ENCODE measurements at regions not wholly inside any gene's neighbourhood (a gene's known extent, or its start where the extent isn't known, plus 50 kb on each side); places are given as distances from the start of the nearest gene placed in this dataset.

DNA sequence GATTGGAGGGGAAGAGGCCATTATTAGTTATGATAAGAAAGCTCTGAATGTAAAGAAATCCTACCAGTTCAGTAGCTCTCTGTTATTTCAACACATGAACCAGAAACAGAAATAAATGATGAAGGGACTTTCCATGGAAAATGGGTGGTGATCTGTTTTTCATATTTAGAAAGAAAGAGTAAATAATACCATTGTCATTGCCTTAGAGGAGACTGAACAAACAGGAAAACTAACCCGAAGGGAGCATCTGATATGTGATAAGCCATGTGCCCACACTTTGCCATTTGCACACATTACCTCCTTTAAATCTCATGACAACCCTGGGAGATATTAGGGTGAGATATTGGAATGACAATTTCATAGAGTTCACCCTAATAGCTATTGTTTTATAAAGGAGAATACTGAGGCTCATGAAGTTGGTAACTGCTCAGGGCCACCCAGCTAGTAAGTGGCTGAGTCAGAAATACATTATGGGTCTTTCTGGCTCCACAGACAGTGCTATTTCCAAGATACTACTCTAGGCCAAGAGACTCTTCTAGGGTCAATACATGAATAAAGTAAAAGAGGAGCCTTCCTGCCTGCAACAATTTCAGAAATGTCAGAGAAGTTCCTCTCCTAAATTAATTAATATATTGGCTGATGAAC, 111.0 kb upstream of the SLIT3 start:
- H3K9me3 Mint-ChIP-seq (ENCODE audit: unreplicated experiment): peaks cover 5% of the 10 kb centered on the region
- no peaks in the 10 kb centered on the region for H3K27me3 Mint-ChIP-seq (ENCODE audit: unreplicated experiment)
- no peak overlapping the region for H3K4me3 Mint-ChIP-seq (ENCODE audit: unreplicated experiment)
- H3K27ac Mint-ChIP-seq (ENCODE audit: unreplicated experiment): no peak overlapping the region
- H3K4me1 Mint-ChIP-seq (ENCODE audit: low read depth, unreplicated experiment): peaks cover 23% of the 10 kb centered on the region
- DNase-seq: no peak
- no peaks in the 10 kb centered on the region for H3K36me3 Mint-ChIP-seq (ENCODE audit: unreplicated experiment)
- TF ChIP-seq, protein P1, sequence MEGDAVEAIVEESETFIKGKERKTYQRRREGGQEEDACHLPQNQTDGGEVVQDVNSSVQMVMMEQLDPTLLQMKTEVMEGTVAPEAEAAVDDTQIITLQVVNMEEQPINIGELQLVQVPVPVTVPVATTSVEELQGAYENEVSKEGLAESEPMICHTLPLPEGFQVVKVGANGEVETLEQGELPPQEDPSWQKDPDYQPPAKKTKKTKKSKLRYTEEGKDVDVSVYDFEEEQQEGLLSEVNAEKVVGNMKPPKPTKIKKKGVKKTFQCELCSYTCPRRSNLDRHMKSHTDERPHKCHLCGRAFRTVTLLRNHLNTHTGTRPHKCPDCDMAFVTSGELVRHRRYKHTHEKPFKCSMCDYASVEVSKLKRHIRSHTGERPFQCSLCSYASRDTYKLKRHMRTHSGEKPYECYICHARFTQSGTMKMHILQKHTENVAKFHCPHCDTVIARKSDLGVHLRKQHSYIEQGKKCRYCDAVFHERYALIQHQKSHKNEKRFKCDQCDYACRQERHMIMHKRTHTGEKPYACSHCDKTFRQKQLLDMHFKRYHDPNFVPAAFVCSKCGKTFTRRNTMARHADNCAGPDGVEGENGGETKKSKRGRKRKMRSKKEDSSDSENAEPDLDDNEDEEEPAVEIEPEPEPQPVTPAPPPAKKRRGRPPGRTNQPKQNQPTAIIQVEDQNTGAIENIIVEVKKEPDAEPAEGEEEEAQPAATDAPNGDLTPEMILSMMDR (IDR thresholded peaks at IDR 0.05; ENCODE audit: partially characterized antibody, unreplicated experiment): no peak

DNA sequence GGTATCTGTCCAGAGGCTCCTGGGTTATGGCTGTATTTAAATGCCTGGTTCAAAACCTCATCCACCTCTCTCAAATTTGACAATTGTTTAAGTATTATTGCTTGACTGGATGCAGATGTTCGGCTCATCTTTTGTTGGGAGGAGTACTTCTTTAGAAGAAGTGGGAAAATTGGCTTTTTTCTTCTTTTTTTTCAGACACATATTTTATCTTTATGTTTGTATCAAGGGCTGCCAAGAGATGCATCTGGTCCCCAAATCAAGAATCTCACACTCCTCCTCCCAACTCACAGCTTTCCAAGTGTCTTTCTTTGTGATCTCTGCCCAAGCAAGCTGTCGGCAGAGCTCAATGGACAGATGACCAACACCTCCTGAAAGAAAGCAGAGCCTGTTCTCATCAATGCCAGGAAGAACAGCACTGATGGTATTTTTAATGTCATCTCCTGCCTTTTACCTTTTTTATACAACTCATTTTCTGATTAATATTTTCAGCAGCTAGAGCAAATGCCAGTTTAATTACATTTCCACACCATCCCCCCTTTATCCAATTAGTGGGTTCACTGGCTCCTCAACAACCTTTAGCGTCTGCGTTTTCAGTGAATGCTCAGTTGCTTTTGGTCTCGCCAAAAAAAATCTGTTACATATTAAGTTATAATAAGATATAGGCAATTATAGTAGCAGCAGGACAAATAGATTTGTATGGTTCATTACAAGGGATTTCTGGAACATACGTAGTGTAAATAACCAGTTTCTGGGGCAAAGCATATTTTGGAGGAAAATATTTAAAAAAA, 110.3 kb upstream of the SLIT3 start:
- Mint-ChIP-seq H3K4me3 (ENCODE audit: unreplicated experiment) (no peak overlapping the region), H3K4me1 (ENCODE audit: low read depth, unreplicated experiment) (peaks cover 16% of the 10 kb centered on the region), H3K9me3 (ENCODE audit: unreplicated experiment) (peaks cover 1% of the 10 kb centered on the region), H3K36me3 (ENCODE audit: unreplicated experiment) (no peaks in the 10 kb centered on the region), H3K27me3 (ENCODE audit: unreplicated experiment) (no peaks in the 10 kb centered on the region), H3K27ac (ENCODE audit: unreplicated experiment) (no peak overlapping the region)
- DNase-seq: no peak
- TF ChIP-seq, protein P1 (IDR thresholded peaks at IDR 0.05; ENCODE audit: partially characterized antibody, unreplicated experiment): no peak

DNA sequence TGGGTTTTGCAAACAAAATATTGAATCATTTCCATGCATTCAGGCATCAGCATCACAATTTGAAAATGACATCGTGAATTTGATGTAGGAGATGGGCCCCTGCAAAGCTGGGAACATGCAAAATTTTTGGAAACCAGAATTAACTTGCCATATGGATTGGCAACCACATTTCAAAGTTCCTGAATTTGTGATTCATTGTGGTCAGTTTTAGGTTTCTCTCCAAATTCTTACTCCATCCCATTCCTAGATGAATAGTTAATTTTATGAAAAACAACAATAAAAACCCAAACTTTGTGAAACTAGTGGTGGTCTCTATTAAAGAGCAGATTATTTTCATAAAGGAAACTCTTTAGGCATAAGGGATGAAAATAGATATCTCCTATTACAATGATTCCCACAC, 107.8 kb upstream of the SLIT3 start:
- no peak for DNase-seq
- Mint-ChIP-seq H3K4me1 (ENCODE audit: low read depth, unreplicated experiment) (peaks cover 8% of the 10 kb centered on the region), H3K27me3 (ENCODE audit: unreplicated experiment) (no peaks in the 10 kb centered on the region), H3K9me3 (ENCODE audit: unreplicated experiment) (no peaks in the 10 kb centered on the region), H3K27ac (ENCODE audit: unreplicated experiment) (no peak overlapping the region), H3K36me3 (ENCODE audit: unreplicated experiment) (no peaks in the 10 kb centered on the region), H3K4me3 (ENCODE audit: unreplicated experiment) (no peak overlapping the region)
- TF ChIP-seq, protein P1 (IDR thresholded peaks at IDR 0.05; ENCODE audit: partially characterized antibody, unreplicated experiment): no peak

DNA sequence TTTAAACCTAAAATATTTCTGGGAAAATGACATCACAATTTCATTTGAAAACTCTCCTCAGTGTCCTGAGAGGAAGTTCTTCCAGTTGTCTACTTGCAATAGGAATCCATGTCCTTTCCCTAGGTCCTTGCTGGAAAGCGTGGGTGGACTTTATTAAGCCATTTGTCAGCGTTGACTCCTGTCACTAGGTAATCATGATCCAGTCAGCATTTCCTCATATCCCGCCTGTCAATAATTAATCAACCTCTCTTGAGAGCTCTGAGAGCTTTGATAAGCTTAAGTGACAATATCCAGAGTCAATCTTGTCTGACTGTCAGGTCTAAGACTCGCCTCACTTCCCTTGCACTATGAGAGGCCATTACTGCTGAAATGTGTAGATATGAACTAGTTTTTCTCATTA, 107.2 kb upstream of the SLIT3 start:
- Mint-ChIP-seq H3K9me3 (ENCODE audit: unreplicated experiment) (no peaks in the 10 kb centered on the region), H3K27me3 (ENCODE audit: unreplicated experiment) (no peaks in the 10 kb centered on the region), H3K4me1 (ENCODE audit: low read depth, unreplicated experiment) (peaks cover 8% of the 10 kb centered on the region), H3K4me3 (ENCODE audit: unreplicated experiment) (no peak overlapping the region), H3K36me3 (ENCODE audit: unreplicated experiment) (no peaks in the 10 kb centered on the region), H3K27ac (ENCODE audit: unreplicated experiment) (no peak overlapping the region)
- TF ChIP-seq, protein P1 (IDR thresholded peaks at IDR 0.05; ENCODE audit: partially characterized antibody, unreplicated experiment): no peak
- no peak for DNase-seq

DNA sequence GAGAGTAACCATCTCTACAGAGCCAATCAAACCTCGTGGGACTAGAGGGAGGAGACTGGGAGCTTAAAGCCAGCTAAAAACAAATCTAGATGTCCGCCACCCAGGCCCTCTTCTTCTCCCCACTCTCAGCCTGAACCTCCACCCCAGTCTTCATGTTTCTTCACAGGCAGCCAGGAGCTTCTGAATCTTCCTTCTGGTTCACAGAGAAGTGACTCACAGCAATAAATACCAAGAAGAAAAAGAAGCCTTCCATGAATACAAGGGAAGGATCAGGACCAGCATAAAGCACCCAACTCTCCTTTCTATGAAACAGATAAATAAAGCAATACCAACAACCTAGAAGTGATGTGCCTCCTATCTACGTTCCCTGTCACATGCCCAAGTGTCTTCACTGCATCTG, 103.3 kb upstream of the SLIT3 start:
- H3K9me3 Mint-ChIP-seq (ENCODE audit: unreplicated experiment): no peaks in the 10 kb centered on the region
- no peak for DNase-seq
- no peaks in the 10 kb centered on the region for H3K36me3 Mint-ChIP-seq (ENCODE audit: unreplicated experiment)
- no peak overlapping the region for H3K27ac Mint-ChIP-seq (ENCODE audit: unreplicated experiment)
- H3K27me3 Mint-ChIP-seq (ENCODE audit: unreplicated experiment): no peaks in the 10 kb centered on the region
- H3K4me3 Mint-ChIP-seq (ENCODE audit: unreplicated experiment): no peak overlapping the region
- no peaks in the 10 kb centered on the region for H3K4me1 Mint-ChIP-seq (ENCODE audit: low read depth, unreplicated experiment)
- TF ChIP-seq, protein P1 (IDR thresholded peaks at IDR 0.05; ENCODE audit: partially characterized antibody, unreplicated experiment): no peak
